PC-3 (cell line): ENCODE measurements at regions not wholly inside any gene's neighbourhood (a gene's known extent, or its start where the extent isn't known, plus 50 kb on each side); places are given as distances from the start of the nearest gene placed in this dataset.
"Not testable (repeated sequence)": the region's sequence is repeated elsewhere in the genome, so short reads cannot be mapped to it uniquely, and the experiment has no call there.

ENCODE experiments used
- ATAC-seq: fragments of 200-7000 bp; cut with Tn5 transposase; 2 replicates; pipeline ENCODE4 v1.9.1; 2020; ENCODE audit warnings: mild to moderate bottlenecking, moderate library complexity
- BruUV-seq: library from RNA; stranded (reverse); fragments of 400-500 nt; replicated peaks from 2 replicates; lab custom pipeline; 2021; lab: Mats Ljungman, UMichigan
- CTCF ChIA-PET: fragments of 300-600 bp; sonication (Branson Sonifier 250); formaldehyde crosslinking; loops from one replicate; lab custom pipeline; 2022; ENCODE audit warnings: antibody characterized with exemption; lab: Charles Lee
- POLR2A ChIA-PET: fragments of 300-600 bp; sonication (Branson Sonifier 250); formaldehyde crosslinking; loops from one replicate; lab custom pipeline; 2022; ENCODE audit warnings: antibody characterized with exemption; ENCODE audit not compliant: unreplicated experiment; lab: Charles Lee
- DNase-seq: peaks from one replicate; pipeline ENCODE4 v3.0.0-alpha.2; 2015
- H2AFZ ChIP-seq: fragments of 300-600 bp; sonication (generic); 2 replicates; pipeline ENCODE4 v1.6.0; 2016; ENCODE audit warnings: antibody characterized with exemption, low read length
- H3F3A ChIP-seq: fragments of 300-600 bp; sonication (generic); one replicate; pipeline ENCODE4 v1.6.0; 2017; ENCODE audit warnings: antibody characterized with exemption, low read length, control low read depth, mild to moderate bottlenecking; ENCODE audit not compliant: unreplicated experiment
- H3K27ac ChIP-seq: fragments of 300-600 bp; sonication (generic); 2 replicates; pipeline ENCODE4 v1.5.1; 2016; ENCODE audit warnings: mild to moderate bottlenecking, low read length
- H3K27me3 ChIP-seq: fragments of 300-600 bp; sonication (generic); 2 replicates; pipeline ENCODE4 v1.6.1; 2016; ENCODE audit warnings: low read length, mixed read lengths
- H3K36me3 ChIP-seq: fragments of 300-600 bp; sonication (generic); 2 replicates; pipeline ENCODE4 v1.6.1; 2016; ENCODE audit warnings: low read depth, mixed run types, low read length, mixed read lengths
- H3K4me1 ChIP-seq: fragments of 300-600 bp; sonication (generic); 2 replicates; pipeline ENCODE4 v1.5.1; 2016; ENCODE audit warnings: low read length; ENCODE audit not compliant: insufficient read depth
- H3K4me2 ChIP-seq: fragments of 300-600 bp; sonication (generic); 2 replicates; pipeline ENCODE4 v1.6.0; 2016; ENCODE audit warnings: low read length
- H3K4me3 ChIP-seq: fragments of 300-600 bp; sonication (generic); 2 replicates; pipeline ENCODE4 v1.5.1; 2016; ENCODE audit warnings: mild to moderate bottlenecking, low read length, mixed read lengths
- H3K79me2 ChIP-seq: fragments of 300-600 bp; sonication (generic); 2 replicates; pipeline ENCODE4 v1.6.1; 2017; ENCODE audit warnings: low read length, mixed read lengths
- H3K9ac ChIP-seq: fragments of 300-600 bp; sonication (generic); 2 replicates; pipeline ENCODE4 v1.6.0; 2016; ENCODE audit warnings: mild to moderate bottlenecking, low read length
- H3K9me2 ChIP-seq: fragments of 300-600 bp; sonication (generic); replicated peaks from 2 replicates; pipeline ENCODE4 v1.6.1; 2016; ENCODE audit warnings: mixed run types, low read length, mixed read lengths
- H3K9me3 ChIP-seq: fragments of 300-600 bp; sonication (generic); 2 replicates; pipeline ENCODE4 v1.6.1; 2016; ENCODE audit warnings: low read length, mixed read lengths
- H4K20me1 ChIP-seq: fragments of 300-600 bp; sonication (generic); 2 replicates; pipeline ENCODE4 v1.6.1; 2016; ENCODE audit warnings: low read length, mixed read lengths
- EZH2 ChIP-seq: fragments of 300-600 bp; sonication (generic); IDR thresholded peaks from one replicate; pipeline ENCODE4 v1.6.1; 2017; ENCODE audit warnings: antibody characterized with exemption, mild to moderate bottlenecking, low read length; ENCODE audit not compliant: unreplicated experiment
- EZH2phosphoT487 ChIP-seq: fragments of 300-600 bp; sonication (generic); IDR thresholded peaks from 2 replicates; pipeline ENCODE4 v1.6.1; 2018; ENCODE audit warnings: mild to moderate bottlenecking, antibody characterized with exemption, low read length, borderline replicate concordance
- intact Hi-C: fragments of 100-400 bp; cut with micrococcal nuclease; formaldehyde crosslinking; loops from 2 replicates; pipeline ENCODE4 v1.9.0; 2023
- TF ChIP-seq, protein P1 (sequence below): fragments of 300-600 bp; sonication (generic); conservative IDR thresholded peaks from 2 replicates; pipeline ENCODE4 v1.5.1; 2017; ENCODE audit warnings: antibody characterized with exemption, low read depth, mild to moderate bottlenecking, low read length

DNA sequence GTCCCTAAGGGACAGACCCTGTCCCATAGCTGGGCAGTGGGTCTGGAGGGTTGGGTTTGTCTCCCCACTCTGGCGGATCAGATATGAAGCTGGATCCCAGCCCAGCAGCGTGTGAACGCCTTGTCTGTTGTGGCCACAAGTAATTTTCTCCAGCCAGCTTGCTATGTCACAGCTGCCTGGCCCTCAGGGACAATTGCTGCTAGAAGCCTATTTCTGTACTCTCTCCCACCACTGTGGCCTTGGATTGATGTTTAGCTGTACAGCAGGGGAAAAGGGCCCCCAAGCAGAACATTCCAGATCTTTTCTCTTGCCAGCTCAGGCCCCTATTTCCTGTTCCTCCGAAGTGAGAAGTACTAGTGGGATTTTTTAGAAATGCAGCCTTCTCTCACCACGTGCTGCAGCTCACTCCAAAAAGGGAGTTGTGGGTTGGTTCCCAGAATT is 53.5 kb upstream of the WAC start:
- DNase-seq (no peak), ATAC-seq (no peak)
- TF ChIP-seq EZH2phosphoT487 (no peak), EZH2 (no peak)
- TF ChIP-seq, protein P1, sequence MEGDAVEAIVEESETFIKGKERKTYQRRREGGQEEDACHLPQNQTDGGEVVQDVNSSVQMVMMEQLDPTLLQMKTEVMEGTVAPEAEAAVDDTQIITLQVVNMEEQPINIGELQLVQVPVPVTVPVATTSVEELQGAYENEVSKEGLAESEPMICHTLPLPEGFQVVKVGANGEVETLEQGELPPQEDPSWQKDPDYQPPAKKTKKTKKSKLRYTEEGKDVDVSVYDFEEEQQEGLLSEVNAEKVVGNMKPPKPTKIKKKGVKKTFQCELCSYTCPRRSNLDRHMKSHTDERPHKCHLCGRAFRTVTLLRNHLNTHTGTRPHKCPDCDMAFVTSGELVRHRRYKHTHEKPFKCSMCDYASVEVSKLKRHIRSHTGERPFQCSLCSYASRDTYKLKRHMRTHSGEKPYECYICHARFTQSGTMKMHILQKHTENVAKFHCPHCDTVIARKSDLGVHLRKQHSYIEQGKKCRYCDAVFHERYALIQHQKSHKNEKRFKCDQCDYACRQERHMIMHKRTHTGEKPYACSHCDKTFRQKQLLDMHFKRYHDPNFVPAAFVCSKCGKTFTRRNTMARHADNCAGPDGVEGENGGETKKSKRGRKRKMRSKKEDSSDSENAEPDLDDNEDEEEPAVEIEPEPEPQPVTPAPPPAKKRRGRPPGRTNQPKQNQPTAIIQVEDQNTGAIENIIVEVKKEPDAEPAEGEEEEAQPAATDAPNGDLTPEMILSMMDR = no peak
- no peaks in the 10 kb centered on the region for H3K79me2 ChIP-seq
- H3K36me3 ChIP-seq = no peaks in the 10 kb centered on the region
- no peak overlapping the region for H3K4me2 ChIP-seq
- H3F3A ChIP-seq = no peaks in the 10 kb centered on the region
- ChIA-PET CTCF (no interaction called here), POLR2A (no interaction called here)
- no peaks in the 10 kb centered on the region for H3K4me1 ChIP-seq
- no TSS peak for BruUV-seq
- intact Hi-C loops = no loop called here
- H2AFZ ChIP-seq = no peak overlapping the region
- no peaks in the 10 kb centered on the region for H3K9me2 ChIP-seq
- H3K4me3 ChIP-seq = no peak overlapping the region
- H3K27me3 ChIP-seq = no peaks in the 10 kb centered on the region
- no peak overlapping the region for H3K27ac ChIP-seq
- no peak overlapping the region for H3K9ac ChIP-seq
- no peaks in the 10 kb centered on the region for H3K9me3 ChIP-seq
- no peaks in the 10 kb centered on the region for H4K20me1 ChIP-seq

DNA sequence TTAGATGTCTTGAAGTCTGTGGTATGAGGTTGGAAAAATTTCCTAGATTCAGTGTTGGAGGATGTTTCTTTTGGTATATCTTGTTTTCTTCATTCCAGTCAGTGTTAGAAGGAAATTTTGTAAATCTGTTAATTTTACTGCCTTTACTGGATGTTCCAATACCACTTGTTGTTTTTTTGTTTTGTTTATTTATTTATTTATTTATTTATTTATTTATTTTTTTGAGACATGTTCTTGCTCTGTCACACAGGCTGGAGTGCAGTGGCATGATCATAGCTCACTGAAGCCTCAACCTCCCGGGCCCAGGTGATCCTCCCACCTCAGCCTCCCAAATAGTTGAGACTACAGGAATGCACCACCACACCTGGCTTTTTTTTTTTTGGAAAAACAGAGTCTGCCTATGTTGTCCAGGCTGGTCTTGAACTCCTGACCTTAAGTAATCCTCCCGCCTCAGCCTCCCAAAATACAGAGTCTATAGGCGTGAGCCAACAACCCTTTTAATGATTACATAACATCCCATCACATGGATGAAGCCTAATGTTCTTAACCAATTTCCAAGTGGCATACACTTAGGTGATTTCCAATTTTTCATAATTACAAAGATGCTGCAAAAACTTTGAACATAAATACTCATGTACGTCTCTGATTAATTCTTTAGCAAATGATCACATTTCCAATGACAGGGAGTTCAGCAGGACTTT is 52.8 kb upstream of the WAC start:
- H3K9ac ChIP-seq = no peak overlapping the region
- no peaks in the 10 kb centered on the region for H3F3A ChIP-seq
- POLR2A ChIA-PET = no interaction called here
- H3K27ac ChIP-seq = no peak overlapping the region
- H3K9me3 ChIP-seq = no peaks in the 10 kb centered on the region
- no peaks in the 10 kb centered on the region for H3K27me3 ChIP-seq
- no peak overlapping the region for H2AFZ ChIP-seq
- no TSS peak for BruUV-seq
- DNase-seq (no peak), ATAC-seq (no peak)
- H3K36me3 ChIP-seq = no peaks in the 10 kb centered on the region
- no peaks in the 10 kb centered on the region for H3K4me1 ChIP-seq
- no peak overlapping the region for H3K4me3 ChIP-seq
- TF ChIP-seq EZH2 (no peak), EZH2phosphoT487 (no peak)
- TF ChIP-seq, protein P1 = no peak
- H3K9me2 ChIP-seq = no peaks in the 10 kb centered on the region
- CTCF ChIA-PET = no interaction called here
- H4K20me1 ChIP-seq = no peaks in the 10 kb centered on the region
- no peaks in the 10 kb centered on the region for H3K79me2 ChIP-seq
- H3K4me2 ChIP-seq = no peak overlapping the region
- intact Hi-C loops = no loop called here

DNA sequence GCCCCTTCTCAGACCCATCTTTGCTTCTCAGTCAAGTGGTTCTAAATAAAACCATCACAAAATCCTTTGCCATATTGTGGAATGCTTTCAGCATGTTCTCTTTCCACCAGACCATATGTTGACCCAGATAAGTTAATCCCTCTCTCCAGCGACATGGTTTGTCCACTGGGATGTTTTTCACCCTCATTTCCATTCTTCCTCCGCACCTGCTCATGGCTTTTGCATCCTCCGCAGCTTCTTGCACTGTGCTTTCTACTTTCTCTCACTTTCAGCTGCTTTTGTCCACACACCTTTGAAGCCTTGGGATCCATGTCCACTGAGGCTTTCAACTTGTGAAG is 52.3 kb upstream of the WAC start:
- Histone ChIP-seq H3K9ac (no peak overlapping the region), H3K36me3 (no peaks in the 10 kb centered on the region), H3K4me2 (no peak overlapping the region), H3K27ac (no peak overlapping the region), H3F3A (no peaks in the 10 kb centered on the region), H2AFZ (no peak overlapping the region), H3K4me3 (no peak overlapping the region), H4K20me1 (no peaks in the 10 kb centered on the region), H3K4me1 (no peaks in the 10 kb centered on the region), H3K9me3 (no peaks in the 10 kb centered on the region), H3K79me2 (no peaks in the 10 kb centered on the region), H3K9me2 (no peaks in the 10 kb centered on the region), H3K27me3 (no peaks in the 10 kb centered on the region)
- intact Hi-C loops = no loop called here
- POLR2A ChIA-PET = no interaction called here
- no peak for DNase-seq
- no peak for ATAC-seq
- no TSS peak for BruUV-seq
- CTCF ChIA-PET = no interaction called here
- TF ChIP-seq EZH2phosphoT487 = no peak
- TF ChIP-seq EZH2 = no peak
- TF ChIP-seq, protein P1 = no peak

DNA sequence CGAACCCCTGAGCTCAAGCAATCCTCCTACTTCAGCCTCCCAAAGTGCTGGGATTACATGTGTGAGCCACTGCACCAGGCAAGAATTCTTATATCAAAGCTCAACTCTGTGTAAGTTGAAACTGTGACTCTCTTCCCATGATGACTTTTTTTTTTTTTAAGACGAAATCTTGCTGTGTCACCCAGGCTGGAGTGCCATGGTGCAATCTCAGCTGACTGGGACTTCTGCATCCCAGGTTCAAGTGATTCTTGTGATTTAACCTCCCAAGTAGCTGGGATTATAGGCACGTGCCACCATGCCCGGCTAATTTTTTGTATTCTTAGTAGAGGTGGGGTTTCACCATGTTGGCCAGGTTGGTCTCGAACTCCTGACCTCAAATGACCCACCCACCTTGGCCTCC is 51.6 kb upstream of the WAC start:
- CTCF ChIA-PET = not testable (repeated sequence)

More for the DNA sequence above, 51.6 kb upstream of the WAC start:
- H3K4me1 ChIP-seq, H3K79me2 ChIP-seq, DNase-seq, H3K9me2 ChIP-seq, H2AFZ ChIP-seq, BruUV-seq, H3K4me3 ChIP-seq, ATAC-seq, H3K36me3 ChIP-seq, H3K27me3 ChIP-seq, intact Hi-C loops, H4K20me1 ChIP-seq, POLR2A ChIA-PET, H3F3A ChIP-seq, H3K9ac ChIP-seq, H3K4me2 ChIP-seq, H3K9me3 ChIP-seq, H3K27ac ChIP-seq: not testable (repeated sequence)
